ENCODE measurements at regions not wholly inside any gene's neighbourhood (a gene's known extent, or its start where the extent isn't known, plus 50 kb on each side); places are given as distances from the start of the nearest gene placed in this dataset.
A peak's percentile ranks its signal among the peaks of the same experiment; 100 is the strongest.

DNA sequence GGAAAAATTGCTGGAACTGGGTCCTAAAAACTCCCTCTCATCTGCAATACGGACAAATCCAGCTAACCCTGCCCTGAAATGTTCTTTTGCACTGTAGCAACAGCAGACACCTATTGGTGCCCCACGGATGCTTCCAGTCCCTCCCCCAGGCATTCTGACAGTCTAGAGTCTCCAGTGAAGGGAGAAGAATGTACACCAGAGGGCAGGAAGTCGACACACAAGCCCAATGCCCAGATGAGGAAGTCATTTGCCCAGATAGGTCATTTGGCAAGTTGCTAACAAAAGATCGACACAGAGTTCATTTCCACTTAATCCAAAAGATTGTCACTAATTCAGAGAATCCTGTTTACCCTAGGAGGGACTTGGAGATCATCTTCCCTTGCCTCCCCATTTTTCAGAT is 293.0 kb upstream of the PRDM1 start:
- DNase-seq (ENCODE audit: low read depth) = no peak

DNA sequence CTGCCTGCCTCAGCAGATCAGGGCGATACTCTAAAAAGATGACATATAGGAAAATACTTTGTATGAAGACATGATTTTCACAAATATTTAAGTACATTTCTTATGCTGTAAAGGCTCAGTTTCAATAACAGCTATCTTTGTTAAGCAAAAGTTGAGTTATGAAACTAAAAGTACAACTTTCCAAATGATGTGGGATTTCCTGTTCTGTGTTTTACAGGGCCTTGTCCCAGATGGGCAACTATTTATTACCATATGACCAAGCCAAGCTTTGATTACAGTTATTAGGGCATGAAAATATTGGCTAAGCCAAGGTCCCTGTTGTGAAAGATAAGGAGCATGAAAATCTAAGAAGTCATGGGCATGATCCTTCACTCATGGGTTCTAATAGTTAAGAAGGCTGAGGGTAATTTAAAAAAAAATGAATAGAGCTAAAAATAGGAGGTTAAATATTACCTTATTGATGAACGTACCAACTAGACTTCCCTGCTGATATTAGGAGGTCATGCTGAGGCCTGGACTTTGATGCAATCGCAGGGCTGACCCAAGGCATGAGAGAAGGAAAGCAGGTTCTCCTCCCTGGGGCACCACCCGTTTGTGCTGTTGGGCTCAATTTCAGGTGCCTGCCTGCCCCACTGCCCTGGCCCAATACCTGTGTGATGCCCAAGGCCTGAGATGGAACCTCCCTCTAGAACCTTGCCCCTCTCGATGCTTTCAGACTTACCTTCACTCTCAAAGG is 294.4 kb upstream of the PRDM1 start:
- DNase-seq (ENCODE audit: low read depth) = no peak

DNA sequence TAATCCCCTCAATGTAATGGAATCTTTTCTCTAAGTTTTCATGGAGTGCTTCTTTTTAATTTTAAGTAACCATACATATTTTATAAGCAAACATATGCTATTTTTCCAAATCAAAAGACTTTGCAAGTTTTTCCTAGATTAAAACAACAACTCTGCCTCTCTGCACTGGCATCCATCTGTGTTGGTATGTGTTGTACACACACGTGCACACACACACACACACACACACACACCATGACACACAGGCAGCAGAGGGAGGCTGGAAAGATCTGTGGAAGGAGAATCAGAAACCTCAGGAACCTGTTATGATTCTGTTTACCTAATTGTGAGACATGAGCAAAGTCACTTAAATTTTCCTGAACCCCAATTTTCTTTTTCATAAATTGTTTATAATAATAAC is 295.0 kb upstream of the PRDM1 start:
- DNase-seq (ENCODE audit: low read depth) = no peak

DNA sequence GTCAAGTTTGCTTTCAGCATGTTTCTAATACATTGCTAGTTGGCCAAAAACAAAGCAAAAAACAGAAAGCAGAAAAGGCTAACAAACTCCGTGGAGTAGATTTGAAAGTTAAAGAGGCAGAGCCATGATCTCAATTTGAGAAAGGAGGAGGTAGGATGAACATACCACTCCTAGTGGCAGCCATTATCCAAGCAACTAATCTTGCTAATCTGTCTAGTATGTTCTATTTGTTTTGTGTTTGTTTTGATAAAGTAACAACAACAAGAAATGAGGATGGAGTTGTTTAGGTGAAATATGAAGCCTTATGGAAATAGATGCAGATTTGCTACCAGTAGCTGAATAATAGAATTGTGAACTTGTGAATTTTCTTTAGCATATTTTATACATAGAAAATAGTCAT is 295.5 kb upstream of the PRDM1 start:
- no peak for DNase-seq (ENCODE audit: low read depth)

DNA sequence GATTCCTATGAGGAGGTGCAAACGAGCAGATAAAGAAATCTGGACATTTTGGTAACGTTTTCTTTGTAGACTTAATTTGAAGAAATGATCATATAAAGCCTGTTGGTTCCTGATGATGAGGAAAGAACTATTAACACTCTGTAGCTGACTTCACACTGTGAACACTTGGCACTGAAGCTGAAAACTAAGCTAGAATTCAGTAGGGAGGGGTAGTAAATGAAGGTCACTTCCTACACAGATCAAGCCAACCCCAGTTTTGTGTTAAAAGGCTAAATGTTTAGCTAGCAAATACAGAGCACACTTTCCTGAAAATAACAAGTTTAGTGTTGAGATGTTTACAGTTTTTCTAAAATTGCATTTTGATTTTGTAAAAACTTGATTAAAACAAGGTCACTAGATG is 296.2 kb upstream of the PRDM1 start:
- DNase-seq (ENCODE audit: low read depth) = no peak

DNA sequence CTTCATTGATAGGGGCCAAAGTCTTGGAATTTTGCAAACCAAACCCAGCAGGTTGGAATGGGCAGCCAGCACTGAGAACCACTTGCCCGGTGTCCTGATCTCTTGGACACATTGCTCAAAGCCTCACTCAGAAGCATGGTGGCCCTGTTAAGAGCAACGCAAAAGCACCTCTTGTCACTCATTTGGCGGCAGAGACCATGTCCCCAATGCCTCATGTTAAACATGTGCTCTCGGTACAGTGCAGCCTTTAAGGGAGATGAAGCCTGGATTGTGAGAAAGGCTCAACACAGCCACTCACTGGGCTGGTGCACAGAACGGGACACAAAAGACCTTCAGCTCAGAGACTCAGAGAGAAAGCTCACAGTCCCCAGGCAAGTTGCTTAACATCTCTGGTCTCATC is 298.4 kb upstream of the PRDM1 start:
- DNase-seq (ENCODE audit: low read depth) = no peak

DNA sequence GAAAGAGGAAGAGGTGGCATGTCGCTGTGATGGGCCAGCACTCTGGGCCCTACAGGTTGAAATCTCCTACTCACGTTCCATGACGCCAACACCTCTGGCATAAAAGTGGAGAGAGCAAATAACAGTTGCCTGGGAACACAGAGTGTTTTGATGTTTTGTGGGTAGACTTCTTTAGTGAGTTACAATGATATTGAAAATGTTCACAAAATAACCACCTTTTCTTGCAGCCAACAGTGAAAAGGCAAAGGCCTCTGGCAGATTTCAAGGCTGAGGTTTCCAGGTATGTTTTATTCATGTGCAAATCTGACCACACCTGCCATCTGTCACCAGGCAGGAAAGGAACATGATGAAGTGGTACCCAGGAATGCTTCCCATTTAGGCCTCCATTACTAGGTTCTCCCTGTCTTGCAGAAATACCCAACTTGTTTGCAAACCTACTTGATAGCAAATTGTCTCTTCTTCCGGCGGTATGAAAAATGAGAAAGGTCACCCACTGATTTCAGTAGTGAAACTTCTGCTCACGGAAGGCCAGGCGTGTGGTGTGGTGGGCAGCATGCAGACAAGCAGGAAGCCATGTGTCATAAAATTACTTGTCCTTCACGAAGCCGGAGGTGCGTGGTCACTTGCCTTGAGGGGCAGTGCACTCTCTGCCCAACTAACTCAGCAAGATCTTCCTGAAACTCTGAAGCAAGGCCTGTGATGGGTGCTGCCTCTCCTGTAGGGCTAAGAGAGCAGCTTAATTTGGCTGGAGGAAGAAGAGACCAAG is 299.1 kb upstream of the PRDM1 start:
- DNase-seq (ENCODE audit: low read depth) = no peak

DNA sequence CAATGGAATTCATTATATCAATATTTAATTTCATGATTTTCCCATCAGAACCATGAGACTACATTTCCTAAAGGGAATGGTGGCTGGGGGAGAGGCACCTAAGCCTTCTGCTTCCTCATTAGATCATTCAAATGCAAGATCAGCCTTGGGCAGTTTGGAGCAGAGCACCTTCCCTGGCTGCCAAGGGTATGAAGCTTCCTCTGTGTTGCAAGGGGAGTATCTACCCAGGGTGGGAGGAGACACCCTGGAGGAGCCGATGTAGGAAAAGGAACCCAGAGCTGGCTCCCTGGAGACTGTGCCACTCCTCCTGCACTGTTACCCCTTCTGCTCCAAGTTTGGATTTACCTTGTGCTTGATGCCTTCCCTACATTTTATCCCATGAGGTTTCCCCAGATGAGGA is 299.7 kb upstream of the PRDM1 start:
- DNase-seq (ENCODE audit: low read depth) = no peak

DNA sequence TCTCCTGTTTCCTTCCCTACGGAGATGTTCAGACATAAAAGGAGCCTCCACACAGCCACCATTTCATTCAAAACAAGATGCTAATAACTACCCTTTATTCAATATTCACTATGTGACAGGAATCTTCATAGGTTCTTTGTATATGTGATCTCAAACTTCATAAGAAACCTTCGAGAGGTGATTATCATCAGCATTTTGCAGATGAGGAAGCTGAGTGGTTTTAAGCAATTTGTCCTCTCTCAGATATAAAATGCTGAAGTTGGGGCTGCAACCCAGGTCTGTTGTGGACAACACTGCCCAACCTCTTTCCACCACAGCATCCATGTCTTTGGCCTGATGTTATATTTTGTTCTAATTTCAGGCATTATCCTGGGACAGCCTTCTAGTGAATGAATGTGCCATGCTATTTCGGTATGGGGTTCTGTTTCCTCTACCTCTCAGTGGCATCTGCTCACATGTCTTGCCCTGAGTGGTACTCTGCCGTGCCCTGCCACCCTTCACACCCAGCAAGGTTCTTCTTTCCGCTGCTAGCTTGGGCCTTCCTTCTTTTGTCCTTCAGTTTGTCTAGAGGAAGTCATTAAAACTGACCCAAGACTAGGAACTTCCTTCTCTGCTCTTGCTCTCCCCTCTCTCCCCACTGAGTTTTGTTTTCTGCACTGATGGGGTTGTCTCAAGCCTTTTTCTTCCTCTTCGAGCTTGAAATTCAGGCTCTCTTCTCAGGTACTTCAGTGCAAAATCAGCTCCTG is 300.9 kb upstream of the PRDM1 start:
- no peak for DNase-seq (ENCODE audit: low read depth)

DNA sequence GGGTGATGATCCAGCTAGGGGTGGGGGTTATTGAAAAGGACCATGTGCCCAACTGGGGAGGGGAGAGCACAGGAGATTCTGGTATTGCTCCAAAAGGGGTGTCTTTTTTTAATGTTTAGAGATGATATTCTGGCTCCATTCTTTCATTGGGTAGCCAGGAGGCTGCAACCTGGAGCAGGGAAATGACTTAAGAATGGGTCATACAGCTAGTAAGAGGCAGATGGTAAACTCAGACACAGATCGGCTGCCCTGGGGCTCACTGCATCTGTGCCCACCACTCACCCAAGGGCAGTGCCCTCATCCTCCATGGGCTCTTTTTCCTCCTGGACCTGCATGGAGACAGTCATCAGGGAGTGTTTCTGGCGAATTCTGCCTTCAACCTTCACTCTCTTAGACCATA is 302.0 kb upstream of the PRDM1 start:
- DNase-seq (ENCODE audit: low read depth) = no peak

DNA sequence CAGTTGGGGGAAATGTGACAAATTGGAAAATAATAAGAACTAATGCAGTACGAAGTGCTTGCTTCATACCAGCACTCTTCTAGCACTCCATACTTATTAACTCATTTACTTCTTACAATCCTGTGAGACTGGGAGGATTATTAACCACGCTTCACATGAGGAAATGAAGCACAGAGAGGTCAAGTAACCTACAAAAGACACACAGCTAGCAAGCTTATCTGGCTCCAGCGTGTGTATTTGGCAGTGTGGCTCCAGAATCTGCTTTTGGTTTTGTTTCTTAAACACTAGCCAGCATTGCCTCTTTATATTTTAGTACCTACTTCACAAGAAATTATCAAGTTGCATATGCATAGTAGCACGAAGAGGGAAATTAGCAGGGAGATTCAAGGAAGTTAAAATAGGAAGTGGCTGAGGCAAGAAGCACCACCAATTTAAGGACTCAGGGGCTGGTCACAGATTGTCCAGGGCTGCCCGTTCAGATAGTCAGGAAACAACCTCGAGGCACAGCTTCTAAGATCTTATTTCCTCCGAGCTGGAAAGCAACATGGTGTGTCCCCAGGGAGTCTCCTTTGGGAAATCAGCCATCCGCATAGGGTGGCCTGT is 302.7 kb upstream of the PRDM1 start:
- DNase-seq (ENCODE audit: low read depth) = no peak

DNA sequence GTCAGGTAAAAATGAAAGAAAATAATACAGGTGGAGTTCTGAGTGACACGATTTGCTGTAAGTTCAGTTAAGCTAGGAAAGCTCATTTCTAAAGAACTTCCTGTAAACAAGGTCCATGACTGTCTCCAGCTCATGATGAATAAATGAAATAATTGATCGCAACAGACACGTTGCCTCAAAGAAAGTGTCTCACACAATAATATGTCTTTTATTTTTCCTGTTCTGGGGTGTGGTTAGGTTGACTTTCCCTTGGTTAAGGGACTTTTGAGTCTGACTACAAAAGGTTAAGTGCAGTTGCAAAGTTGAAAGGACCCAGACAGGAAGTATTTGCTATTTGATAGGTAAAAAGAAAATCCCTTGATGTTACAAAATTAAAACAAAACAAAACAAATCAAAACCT is 304.2 kb upstream of the PRDM1 start:
- no peak for DNase-seq (ENCODE audit: low read depth)

DNA sequence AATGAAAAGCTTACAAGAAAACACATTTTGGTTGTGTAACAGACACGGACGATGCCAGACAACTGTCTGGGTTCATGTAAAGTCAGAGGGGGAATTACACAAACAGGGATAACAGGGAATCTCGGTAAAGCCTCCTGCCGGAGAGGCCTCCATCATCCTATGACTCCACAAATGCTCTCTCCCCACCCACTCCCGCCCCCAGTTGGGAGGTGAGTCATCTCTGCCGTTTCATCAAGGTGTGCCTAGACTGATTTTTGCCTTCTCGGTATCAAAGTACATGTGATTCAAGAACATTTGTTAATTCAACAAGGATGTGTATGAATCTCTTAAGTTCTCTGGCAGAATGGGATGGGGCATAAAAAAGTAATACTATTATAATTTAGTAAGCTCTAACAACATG is 304.9 kb upstream of the PRDM1 start:
- peak; percentile 68 for DNase-seq (ENCODE audit: low read depth)

DNA sequence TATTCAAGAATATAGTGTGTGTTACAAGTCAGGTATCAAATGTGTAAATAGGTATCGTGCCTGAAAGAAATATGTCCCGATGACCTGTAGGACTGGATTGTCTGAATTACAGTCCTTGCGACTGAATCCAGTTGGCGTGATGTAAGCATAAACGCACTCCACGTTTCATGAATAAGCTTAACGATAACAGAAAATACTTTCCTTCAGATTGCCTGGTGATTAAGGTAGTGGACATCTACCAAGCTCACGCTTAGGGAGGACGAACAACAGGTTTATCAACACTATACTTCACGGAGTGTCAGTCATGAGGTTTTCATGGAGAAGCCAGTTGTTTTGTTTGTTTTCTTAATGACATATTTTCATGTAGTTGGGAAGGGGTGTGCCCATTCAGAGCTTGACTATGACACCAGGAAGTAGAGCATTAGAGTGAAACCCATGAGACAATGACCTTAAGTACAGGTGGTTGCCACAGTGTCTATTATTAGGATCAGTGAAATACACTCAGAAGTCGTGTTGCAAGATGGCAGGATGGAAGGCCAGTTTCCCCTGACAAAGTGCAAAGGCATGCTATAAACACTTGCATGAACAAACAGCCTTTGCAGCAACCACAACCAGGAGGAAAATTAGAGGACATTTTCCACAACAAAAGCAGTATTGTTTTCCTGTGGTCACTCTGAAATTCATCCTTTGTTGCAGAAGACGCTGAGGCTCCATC is 305.8 kb upstream of the PRDM1 start:
- no peak for DNase-seq (ENCODE audit: low read depth)

DNA sequence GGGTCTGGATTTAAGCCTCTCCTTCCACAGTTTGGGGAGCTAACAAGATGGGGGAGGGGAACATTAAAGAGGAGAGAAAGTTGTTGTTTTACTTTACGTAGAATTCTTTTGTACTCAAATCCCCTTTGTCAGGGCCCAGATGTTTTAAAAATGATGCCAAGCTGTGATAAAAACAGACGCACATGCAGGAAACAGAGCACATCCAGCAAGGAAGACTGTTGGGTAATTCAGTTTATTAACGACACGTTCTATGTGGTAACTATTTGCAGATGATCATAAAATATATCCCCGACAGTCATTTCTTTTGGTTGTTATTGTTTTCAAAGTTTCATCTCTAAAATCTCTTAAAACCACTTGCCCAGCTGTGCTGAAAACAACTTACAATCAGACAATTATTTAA is 307.0 kb upstream of the PRDM1 start:
- no peak for DNase-seq (ENCODE audit: low read depth)

DNA sequence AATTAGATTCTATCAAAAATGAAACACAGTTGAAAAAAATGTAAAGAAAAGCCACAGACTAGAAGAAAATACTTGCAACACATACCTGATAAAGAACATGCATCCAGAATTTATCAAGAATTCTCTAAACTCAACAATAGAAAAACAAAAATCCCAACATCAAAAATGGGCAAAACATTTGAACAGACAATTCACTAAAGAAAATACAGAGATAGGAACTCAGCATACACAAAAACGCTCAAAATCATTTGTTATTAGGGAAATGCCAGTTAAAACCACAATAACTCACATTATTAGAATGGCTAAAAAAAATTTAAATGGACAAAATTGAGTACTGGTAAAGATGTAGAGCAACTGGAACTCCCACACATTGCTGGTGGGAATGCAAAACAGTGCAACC is 311.0 kb upstream of the PRDM1 start:
- no peak for DNase-seq (ENCODE audit: low read depth)

DNA sequence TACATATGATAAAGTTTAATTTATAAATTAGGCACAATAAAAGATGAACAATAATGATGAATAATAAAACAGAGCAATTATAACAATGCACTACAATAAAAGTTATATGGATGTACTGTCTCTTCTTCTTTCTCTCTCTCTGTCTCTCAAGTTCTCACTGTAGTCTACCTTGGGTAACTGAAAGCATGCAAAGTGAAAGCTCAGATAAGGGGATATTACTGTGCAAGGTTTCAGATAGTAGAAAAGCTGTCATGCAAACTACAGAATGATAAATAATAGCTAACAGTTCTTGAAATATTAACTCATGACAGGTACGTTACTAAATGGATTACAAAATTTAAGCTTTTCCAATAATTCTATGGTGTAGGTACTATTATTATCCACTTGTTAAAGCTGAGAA is 311.9 kb upstream of the PRDM1 start:
- no peak for DNase-seq (ENCODE audit: low read depth)

DNA sequence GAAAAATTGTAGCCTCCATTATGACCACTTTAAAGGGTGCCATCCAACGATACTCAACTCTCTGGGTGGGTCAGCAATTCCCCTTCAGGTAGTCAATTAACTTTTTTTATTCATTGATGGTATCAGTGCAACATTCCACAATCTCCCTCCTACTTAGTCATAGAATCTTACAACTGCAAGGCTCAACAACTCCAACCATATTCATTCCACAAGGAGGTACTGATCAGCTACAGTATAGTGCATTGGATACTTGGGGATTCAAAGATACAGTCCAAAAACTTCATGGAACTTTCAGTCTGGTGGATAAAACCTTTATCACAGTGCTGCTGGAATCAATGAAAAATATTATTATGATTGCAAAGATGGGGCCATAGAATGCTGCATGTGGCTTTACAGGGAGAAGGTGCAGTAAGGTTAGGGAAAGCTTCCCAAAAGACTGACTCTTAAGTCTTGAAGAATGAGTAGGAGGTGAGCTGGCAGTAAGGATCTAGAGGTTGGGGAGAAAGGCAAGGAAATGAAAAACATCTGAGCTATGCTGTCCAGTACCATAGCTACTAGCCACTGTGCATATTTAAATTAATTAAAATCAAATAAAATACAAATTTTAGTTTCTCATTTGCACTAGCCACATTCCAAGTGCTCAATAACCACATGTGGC is 314.7 kb upstream of the PRDM1 start:
- DNase-seq (ENCODE audit: low read depth) = no peak

DNA sequence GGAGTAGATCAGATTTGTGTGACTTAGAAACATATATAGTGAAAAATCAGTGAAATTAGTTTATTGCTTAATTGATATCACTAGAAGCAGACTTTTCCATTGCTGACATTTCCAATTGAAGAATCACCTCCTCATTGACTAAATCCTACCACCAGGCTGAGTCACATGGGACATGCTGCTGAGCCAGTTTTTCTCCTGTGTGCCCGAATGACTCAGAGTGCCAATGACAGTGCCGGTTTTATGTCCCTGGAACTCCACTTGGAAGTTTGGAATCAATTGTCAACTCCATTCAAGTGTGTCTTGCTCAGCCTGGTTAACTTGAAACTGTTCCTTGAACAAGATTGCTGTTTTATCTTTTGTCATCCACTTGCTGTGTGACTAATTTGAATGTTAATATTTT is 316.1 kb upstream of the PRDM1 start:
- DNase-seq (ENCODE audit: low read depth) = no peak

DNA sequence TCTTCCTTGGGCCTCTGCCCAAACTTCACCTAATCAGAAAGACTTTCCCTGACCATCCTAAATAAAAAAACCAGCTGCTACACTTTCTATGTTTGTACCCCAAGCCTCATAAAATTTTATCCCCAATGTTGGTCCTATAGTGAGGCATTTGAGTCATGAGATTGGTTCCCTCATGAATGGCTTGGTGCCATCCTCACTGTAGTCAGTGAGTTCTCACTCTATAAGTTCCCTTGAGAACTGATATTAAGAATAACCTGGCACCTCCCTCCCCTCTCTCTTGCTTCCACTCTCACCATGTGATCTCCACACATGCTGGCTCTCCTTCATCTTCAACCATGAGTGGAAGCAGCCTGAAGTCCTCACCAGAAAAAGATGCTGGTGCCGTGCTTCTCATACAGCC is 316.9 kb upstream of the PRDM1 start:
- DNase-seq (ENCODE audit: low read depth) = no peak

DNA sequence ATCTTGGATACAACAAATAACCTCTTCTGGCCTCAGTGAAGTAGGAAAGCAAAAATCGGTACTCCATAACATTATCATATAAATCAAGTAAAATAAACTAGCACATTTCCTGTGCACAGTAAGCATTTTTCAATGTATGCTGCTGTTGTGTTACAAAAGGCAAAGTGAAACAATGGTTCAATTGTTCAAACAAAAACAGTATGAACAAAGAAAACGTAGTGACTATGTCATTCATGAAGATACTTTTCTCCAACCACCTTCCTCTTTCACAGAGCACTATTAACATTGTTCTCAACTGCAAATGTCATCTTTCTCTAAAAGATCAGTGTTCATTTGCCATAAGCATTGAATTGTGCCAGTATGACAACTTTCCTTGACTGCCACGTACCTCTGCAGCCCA is 318.6 kb upstream of the PRDM1 start:
- DNase-seq (ENCODE audit: low read depth) = no peak

DNA sequence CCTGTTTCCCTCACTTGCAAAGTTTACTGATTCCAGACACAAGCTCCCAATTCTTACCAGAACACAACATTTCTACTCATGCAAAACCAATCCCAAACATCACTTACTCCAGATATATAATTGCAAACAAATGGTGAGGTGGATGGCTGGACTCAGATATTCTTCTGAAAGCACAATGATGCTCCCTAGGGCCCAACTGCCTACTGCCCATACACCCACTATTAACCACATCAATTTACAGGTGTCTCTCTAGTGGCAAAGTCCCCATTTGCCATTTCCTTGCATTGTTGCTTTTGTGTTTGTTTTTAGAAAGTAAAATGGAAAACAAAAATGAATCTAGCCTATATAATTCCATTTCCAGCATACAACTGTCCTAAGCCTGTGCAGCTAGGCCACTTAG is 320.9 kb upstream of the PRDM1 start:
- no peak for DNase-seq (ENCODE audit: low read depth)

All from stimulated activated CD4-positive, alpha-beta T cell treated with anti-CD3 and anti-CD28 coated beads, Interleukin-2, amount 100 ng/mL, for 4 hours (primary cell).